HEK293T (cell line): ENCODE measurements at regions not wholly inside any gene's neighbourhood (a gene's known extent, or its start where the extent isn't known, plus 50 kb on each side); places are given as distances from the start of the nearest gene placed in this dataset.

Source experiments
- CTCF ChIA-PET: fragments of 350-600 bp; formaldehyde crosslinking; extraction: SDS; loops from one replicate; lab custom pipeline; 2021; ENCODE audit warnings: antibody characterized with exemption, inconsistent platforms; lab: Yijun Ruan, JAX
- POLR2A ChIA-PET: fragments of 350-600 bp; formaldehyde crosslinking; extraction: SDS; loops from one replicate; lab custom pipeline; 2020; ENCODE audit warnings: antibody characterized with exemption, inconsistent platforms; lab: Yijun Ruan, JAX
- DNase-seq: peaks from one replicate; pipeline ENCODE4 v3.0.0; 2012; ENCODE audit warnings: mixed read lengths; ENCODE audit errors: extremely low spot score
- ARNT ChIP-seq: fragments of 450-650 bp; IDR thresholded peaks from 2 replicates; pipeline ENCODE4 v1.6.1; 2017; ENCODE audit warnings: mild to moderate bottlenecking
- BHLHE40 ChIP-seq: fragments of 450-650 bp; IDR thresholded peaks from 2 replicates; pipeline ENCODE4 v1.6.1; 2016; ENCODE audit warnings: mild to moderate bottlenecking, moderate library complexity, borderline replicate concordance
- CTBP1 ChIP-seq: fragments of 450-650 bp; IDR thresholded peaks from 2 replicates; pipeline ENCODE4 v1.6.1; 2016; ENCODE audit warnings: borderline replicate concordance
- ELF4 ChIP-seq: fragments of 450-650 bp; IDR thresholded peaks from 2 replicates; pipeline ENCODE4 v1.6.1; 2017; ENCODE audit warnings: antibody characterized with exemption
- FOXA1 ChIP-seq: fragments of 450-650 bp; IDR thresholded peaks from 2 replicates; pipeline ENCODE4 v1.6.1; 2016; ENCODE audit warnings: mild to moderate bottlenecking
- FOXK2 ChIP-seq: fragments of 450-650 bp; IDR thresholded peaks from 2 replicates; pipeline ENCODE4 v1.6.1; 2016; ENCODE audit warnings: mild to moderate bottlenecking
- FOXM1 ChIP-seq: fragments of 450-650 bp; IDR thresholded peaks from 2 replicates; pipeline ENCODE4 v1.6.1; 2017; ENCODE audit warnings: mild to moderate bottlenecking, borderline replicate concordance
- HDGF ChIP-seq: fragments of 450-650 bp; IDR thresholded peaks from 2 replicates; pipeline ENCODE4 v1.6.1; 2017; ENCODE audit warnings: antibody characterized with exemption, borderline replicate concordance
- L3MBTL2 ChIP-seq: fragments of 450-650 bp; conservative IDR thresholded peaks from 2 replicates; pipeline ENCODE4 v1.6.1; 2016; ENCODE audit warnings: mild to moderate bottlenecking
- LEF1 ChIP-seq: fragments of 450-650 bp; IDR thresholded peaks from 2 replicates; pipeline ENCODE4 v1.6.1; 2017; ENCODE audit warnings: mild to moderate bottlenecking, borderline replicate concordance
- NFRKB ChIP-seq: fragments of 450-650 bp; IDR thresholded peaks from 2 replicates; pipeline ENCODE4 v1.6.1; 2016; ENCODE audit warnings: mild to moderate bottlenecking, moderate library complexity
- SP1 ChIP-seq: fragments of 450-650 bp; IDR thresholded peaks from 2 replicates; pipeline ENCODE4 v1.6.1; 2017
- SUZ12 ChIP-seq: fragments of 450-650 bp; IDR thresholded peaks from 2 replicates; pipeline ENCODE4 v1.6.1; 2016; ENCODE audit warnings: mild to moderate bottlenecking
- TARDBP ChIP-seq: fragments of 450-650 bp; IDR thresholded peaks from 2 replicates; pipeline ENCODE4 v1.6.1; 2016
- ZNF384 ChIP-seq: fragments of 450-650 bp; IDR thresholded peaks from 2 replicates; pipeline ENCODE4 v1.6.1; 2016
- TF ChIP-seq, protein P1 (sequence below): fragments of 450-650 bp; IDR thresholded peaks from 2 replicates; pipeline ENCODE4 v1.6.1; 2016

- TF ChIP-seq ARNT: no peak
- TF ChIP-seq NFRKB: no peak
- TF ChIP-seq ELF4: no peak
- TF ChIP-seq LEF1: no peak
- no peak for TF ChIP-seq TARDBP
- TF ChIP-seq SP1: no peak
- CTCF ChIA-PET: no interaction called here
- POLR2A ChIA-PET: no interaction called here
- DNase-seq: no peak
Observed at GRCh38 chr22:48356731-48357130, 1470.9 kb downstream of the BRD1 start.

- ChIA-PET POLR2A (no interaction called here), CTCF (no interaction called here)
- no peak for DNase-seq
- TF ChIP-seq ARNT: no peak
- TF ChIP-seq NFRKB: no peak
- TF ChIP-seq BHLHE40: no peak
- no peak for TF ChIP-seq LEF1
- no peak for TF ChIP-seq CTBP1
- TF ChIP-seq ZNF384: no peak
- no peak for TF ChIP-seq ELF4
Observed at GRCh38 chr22:48354096-48354495, 1473.6 kb downstream of the BRD1 start.

DNA sequence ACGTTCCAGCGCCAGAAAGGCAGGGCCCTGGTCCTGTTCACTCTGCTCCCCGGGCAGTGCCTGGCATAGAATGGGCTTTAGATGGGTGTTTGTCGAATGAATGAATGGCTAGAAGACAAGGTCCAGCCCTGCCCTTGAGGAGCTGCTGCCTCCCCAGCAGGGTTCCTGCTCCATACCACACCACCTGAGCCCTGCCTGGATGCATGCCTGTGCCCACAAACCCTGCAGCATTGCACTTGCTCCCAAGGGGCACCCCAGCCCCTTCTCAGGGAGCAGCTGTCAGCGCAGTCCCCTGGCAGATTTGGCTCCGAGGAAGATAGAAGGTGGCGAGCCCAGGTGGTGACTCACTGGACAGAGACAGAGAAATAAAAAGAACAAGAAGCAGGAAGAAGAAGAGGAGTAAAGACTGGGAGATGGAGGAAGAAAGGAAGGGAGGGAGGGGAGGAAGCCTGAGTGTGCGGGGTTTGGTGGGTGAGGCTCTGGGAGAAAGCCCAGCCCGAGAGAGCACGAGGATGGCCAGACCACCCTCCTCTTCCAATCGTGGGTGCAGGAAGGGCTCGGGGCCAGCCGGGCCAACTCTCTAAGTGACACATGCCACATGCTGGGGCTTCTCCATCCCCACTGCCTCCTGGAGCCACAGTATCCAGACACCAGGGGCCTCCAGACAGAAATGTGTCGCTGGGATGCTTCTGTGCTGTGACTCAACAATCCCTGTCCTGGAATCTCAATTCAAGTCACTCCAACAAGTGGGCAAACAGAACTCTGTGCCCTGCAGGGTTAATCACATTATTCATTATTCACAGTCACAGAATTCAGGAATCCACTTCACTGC, 1474.3 kb downstream of the BRD1 start:
- ChIA-PET POLR2A (no interaction called here), CTCF (no interaction called here)
- TF ChIP-seq FOXM1 (no peak), TARDBP (no peak), LEF1 (no peak), HDGF (no peak), BHLHE40 (no peak), FOXA1 (no peak), NFRKB (no peak), ELF4 (no peak), SUZ12 (no peak), CTBP1 (no peak), ARNT (no peak), L3MBTL2 (no peak), ZNF384 (no peak)
- DNase-seq: no peak

GRCh38 chr22:48352086-48352911, 1475.4 kb downstream of the BRD1 start:
- no peak for DNase-seq
- TF ChIP-seq BHLHE40 (no peak), ELF4 (no peak), FOXK2 (no peak), SP1 (no peak), HDGF (no peak)
- POLR2A ChIA-PET: no interaction called here
- CTCF ChIA-PET: no interaction called here

GRCh38 chr22:48351376-48352085, 1476.1 kb downstream of the BRD1 start:
- ChIA-PET CTCF (no interaction called here), POLR2A (no interaction called here)
- TF ChIP-seq HDGF (no peak), ELF4 (no peak), SP1 (no peak), ZNF384 (no peak), L3MBTL2 (no peak), FOXM1 (no peak), SUZ12 (no peak), FOXA1 (no peak), LEF1 (no peak)

DNA sequence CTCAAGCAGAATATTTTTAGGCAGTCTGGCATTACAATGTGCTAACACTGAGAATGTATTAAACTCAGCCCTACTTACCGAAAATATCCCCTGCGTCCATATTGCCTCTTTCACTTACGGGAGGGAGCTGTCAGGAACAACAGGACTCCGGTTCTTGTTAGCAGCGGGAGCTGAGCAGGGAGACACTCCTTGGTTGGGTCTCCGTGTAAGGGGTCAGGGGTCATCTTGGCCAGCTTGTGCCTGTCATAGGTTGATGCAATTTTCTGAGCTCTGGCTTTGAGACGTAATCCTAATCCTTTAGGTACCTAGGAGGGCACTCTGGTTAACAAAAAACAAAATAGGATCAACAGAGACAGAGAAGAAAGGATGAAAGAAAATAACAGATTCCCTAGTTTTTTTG, 1477.2 kb downstream of the BRD1 start:
- ChIA-PET CTCF (no interaction called here), POLR2A (no interaction called here)
- TF ChIP-seq TARDBP (no peak), FOXA1 (no peak), SUZ12 (no peak), HDGF (no peak), CTBP1 (no peak), BHLHE40 (no peak), FOXM1 (no peak)
- no peak for DNase-seq

More at GRCh38 chr22:48351376-48352085, 1476.1 kb downstream of the BRD1 start:
- DNase-seq: no peak

- POLR2A ChIA-PET: no interaction called here
- no peak for DNase-seq
- TF ChIP-seq L3MBTL2 (no peak), LEF1 (no peak), TARDBP (no peak)
- TF ChIP-seq, protein P1, sequence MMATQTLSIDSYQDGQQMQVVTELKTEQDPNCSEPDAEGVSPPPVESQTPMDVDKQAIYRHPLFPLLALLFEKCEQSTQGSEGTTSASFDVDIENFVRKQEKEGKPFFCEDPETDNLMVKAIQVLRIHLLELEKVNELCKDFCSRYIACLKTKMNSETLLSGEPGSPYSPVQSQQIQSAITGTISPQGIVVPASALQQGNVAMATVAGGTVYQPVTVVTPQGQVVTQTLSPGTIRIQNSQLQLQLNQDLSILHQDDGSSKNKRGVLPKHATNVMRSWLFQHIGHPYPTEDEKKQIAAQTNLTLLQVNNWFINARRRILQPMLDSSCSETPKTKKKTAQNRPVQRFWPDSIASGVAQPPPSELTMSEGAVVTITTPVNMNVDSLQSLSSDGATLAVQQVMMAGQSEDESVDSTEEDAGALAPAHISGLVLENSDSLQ: no peak
- CTCF ChIA-PET: no interaction called here
Observed at GRCh38 chr22:48348855-48349254, 1478.8 kb downstream of the BRD1 start.
